Body of pancreas (tissue), 4 donors: ENCODE measurements at regions not wholly inside any gene's neighbourhood (a gene's known extent, or its start where the extent isn't known, plus 50 kb on each side); places are given as distances from the start of the nearest gene placed in this dataset.

ENCODE experiments used
- ATAC-seq: fragments of 150-250 bp; one replicate; pipeline ENCODE4 v1.9.1; 2016
- DNase-seq, 4 donors: peaks; one replicate each; pipeline ENCODE4 v3.0.0-alpha.2; 2019
- H3K27ac ChIP-seq, 4 donors: fragments of 200-600 bp; sonication (generic); 1 replicate in 3 of 4; 2 replicates in 1 of 4; pipeline versions ENCODE4 v1.5.1 to v1.6.1; 2016 to 2019; ENCODE audit warnings: mild to moderate bottlenecking in 1 of 4, mixed read lengths in 1 of 4, moderate library complexity in 1 of 4
- H3K27me3 ChIP-seq, 2 donors: fragments of 200-600 bp; sonication (generic); one replicate each; pipeline ENCODE4 v1.6.0; 2016; ENCODE audit warnings: mild to moderate bottlenecking in 1 of 2
- H3K36me3 ChIP-seq, 2 donors: fragments of 200-600 bp; sonication (generic); replicated peaks in 1 of 2; 2 replicates each; pipeline ENCODE4 v1.5.1; 2016; ENCODE audit warnings: low read depth in 2 of 2; ENCODE audit not compliant: insufficient read depth in 1 of 2
- H3K4me1 ChIP-seq: fragments of 200-600 bp; sonication (generic); one replicate; pipeline ENCODE4 v1.6.0; 2016
- H3K4me3 ChIP-seq, 2 donors: fragments of 200-600 bp; sonication (generic); 1 replicate in 1 of 2; 2 replicates in 1 of 2; pipeline ENCODE4 v1.5.1; 2016 to 2019
- H3K9me3 ChIP-seq, 3 donors: fragments of 200-600 bp; sonication (generic); 1 replicate in 2 of 3; 2 replicates in 1 of 3; pipeline ENCODE4 v1.5.1; 2016
- POLR2A ChIP-seq, 3 donors: fragments of 450-650 bp; IDR thresholded peaks; one replicate each; pipeline ENCODE4 v1.6.1; 2016; ENCODE audit warnings: antibody characterized with exemption in 3 of 3, mild to moderate bottlenecking in 2 of 3
- WGBS, 2 donors: methylation state at CpG; one replicate each; pipeline ENCODE4 v1.1.5; 2017; 5-methylcytosine and 5-hydroxymethylcytosine counted together
- intact Hi-C: fragments of 100-400 bp; cut with DNase I; formaldehyde crosslinking; loops from one replicate; pipeline ENCODE4 v1.15.1; 2023
- TF ChIP-seq, protein P1 (sequence below), 7 experiments: fragments of 450-650 bp in 4 of 7; fragments of 200-600 bp in 3 of 7; sonication (generic) in 3 of 7; IDR thresholded peaks; one replicate each; pipeline ENCODE4 v1.5.1; 2016 to 2019; ENCODE audit warnings: antibody characterized with exemption in 7 of 7

GRCh38 chr5:35416217-35416988 is 186.1 kb upstream of the PRLR start:
- H3K27me3 ChIP-seq = no peaks in the 10 kb centered on the region
- no peaks in the 10 kb centered on the region for H3K4me1 ChIP-seq
- intact Hi-C loops = no loop called here
- ATAC-seq (no peak), DNase-seq (no peak)
- H3K27ac ChIP-seq = no peak overlapping the region
- no peaks in the 10 kb centered on the region for H3K9me3 ChIP-seq
- no peaks in the 10 kb centered on the region for H3K36me3 ChIP-seq
- WGBS, 2 donors = 41 to 52% methylated on average over 6 of the region's 6 CpGs
- no peak overlapping the region for H3K4me3 ChIP-seq
- TF ChIP-seq, protein P1, sequence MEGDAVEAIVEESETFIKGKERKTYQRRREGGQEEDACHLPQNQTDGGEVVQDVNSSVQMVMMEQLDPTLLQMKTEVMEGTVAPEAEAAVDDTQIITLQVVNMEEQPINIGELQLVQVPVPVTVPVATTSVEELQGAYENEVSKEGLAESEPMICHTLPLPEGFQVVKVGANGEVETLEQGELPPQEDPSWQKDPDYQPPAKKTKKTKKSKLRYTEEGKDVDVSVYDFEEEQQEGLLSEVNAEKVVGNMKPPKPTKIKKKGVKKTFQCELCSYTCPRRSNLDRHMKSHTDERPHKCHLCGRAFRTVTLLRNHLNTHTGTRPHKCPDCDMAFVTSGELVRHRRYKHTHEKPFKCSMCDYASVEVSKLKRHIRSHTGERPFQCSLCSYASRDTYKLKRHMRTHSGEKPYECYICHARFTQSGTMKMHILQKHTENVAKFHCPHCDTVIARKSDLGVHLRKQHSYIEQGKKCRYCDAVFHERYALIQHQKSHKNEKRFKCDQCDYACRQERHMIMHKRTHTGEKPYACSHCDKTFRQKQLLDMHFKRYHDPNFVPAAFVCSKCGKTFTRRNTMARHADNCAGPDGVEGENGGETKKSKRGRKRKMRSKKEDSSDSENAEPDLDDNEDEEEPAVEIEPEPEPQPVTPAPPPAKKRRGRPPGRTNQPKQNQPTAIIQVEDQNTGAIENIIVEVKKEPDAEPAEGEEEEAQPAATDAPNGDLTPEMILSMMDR (IDR thresholded peaks at IDR 0.05) = no peak
- TF ChIP-seq POLR2A (IDR thresholded peaks at IDR 0.05) = no peak

DNA sequence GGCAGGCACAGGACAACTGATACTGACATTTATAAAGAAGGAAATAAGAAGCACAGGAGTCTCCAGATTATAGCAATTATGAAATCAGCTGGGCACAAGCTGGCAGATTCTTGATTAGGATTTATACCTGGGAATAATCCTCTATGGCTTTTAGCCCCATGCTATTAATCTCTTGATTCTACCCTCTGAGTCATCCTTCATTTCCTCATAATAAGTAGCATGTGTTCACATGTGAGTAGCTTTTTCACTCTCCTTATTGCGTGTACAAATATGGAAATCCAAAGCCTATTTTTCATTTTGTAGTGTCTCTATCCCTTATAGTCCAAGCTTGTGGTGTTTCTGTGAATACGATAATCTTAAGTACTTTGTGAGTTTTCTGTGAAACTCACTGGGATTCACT is 185.0 kb upstream of the PRLR start:
- Histone ChIP-seq H3K4me1 (no peaks in the 10 kb centered on the region), H3K4me3 (no peak overlapping the region), H3K27me3 (no peaks in the 10 kb centered on the region), H3K9me3 (no peaks in the 10 kb centered on the region), H3K27ac (no peak overlapping the region), H3K36me3 (no peaks in the 10 kb centered on the region)
- intact Hi-C loops = no loop called here
- TF ChIP-seq, protein P1 (IDR thresholded peaks at IDR 0.05) = no peak
- no peak for TF ChIP-seq POLR2A (IDR thresholded peaks at IDR 0.05)
- DNase-seq (no peak), ATAC-seq (no peak)
- WGBS, 2 donors = 94 to 97% methylated on average over 2 of the region's 2 CpGs

- H3K27ac ChIP-seq = no peak overlapping the region
- DNase-seq = no peak
- ATAC-seq = no peak
- no peak for TF ChIP-seq POLR2A (IDR thresholded peaks at IDR 0.05)
- TF ChIP-seq, protein P1 (IDR thresholded peaks at IDR 0.05) = no peak
- intact Hi-C loops = no loop called here
- 61 to 71% methylated on average over 1 of the region's 1 CpG for WGBS, 2 donors
- H3K27me3 ChIP-seq = no peaks in the 10 kb centered on the region
- H3K4me3 ChIP-seq = no peak overlapping the region
- H3K9me3 ChIP-seq = no peaks in the 10 kb centered on the region
- no peaks in the 10 kb centered on the region for H3K4me1 ChIP-seq
- H3K36me3 ChIP-seq = no peaks in the 10 kb centered on the region
Observed at GRCh38 chr5:35409361-35409760, 179.1 kb upstream of the PRLR start.

- Histone ChIP-seq H3K27me3 (no peaks in the 10 kb centered on the region), H3K4me3 (no peak overlapping the region), H3K4me1 (no peaks in the 10 kb centered on the region), H3K36me3 (no peaks in the 10 kb centered on the region), H3K9me3 (no peaks in the 10 kb centered on the region), H3K27ac (no peak overlapping the region)
- 73 to 75% methylated on average over 2 of the region's 2 CpGs for WGBS, 2 donors
- TF ChIP-seq POLR2A (IDR thresholded peaks at IDR 0.05) = no peak
- TF ChIP-seq, protein P1 (IDR thresholded peaks at IDR 0.05) = no peak
- no peak for ATAC-seq
- intact Hi-C loops = no loop called here
- DNase-seq = no peak
Observed at GRCh38 chr5:35408146-35408545, 177.9 kb upstream of the PRLR start.

- H3K27me3 ChIP-seq = no peaks in the 10 kb centered on the region
- TF ChIP-seq, protein P1 (IDR thresholded peaks at IDR 0.05) = no peak
- no peak for TF ChIP-seq POLR2A (IDR thresholded peaks at IDR 0.05)
- H3K9me3 ChIP-seq = no peaks in the 10 kb centered on the region
Observed at GRCh38 chr5:35407697-35408096, 177.4 kb upstream of the PRLR start.

More at GRCh38 chr5:35407697-35408096, 177.4 kb upstream of the PRLR start:
- Histone ChIP-seq H3K27ac (no peak overlapping the region), H3K36me3 (no peaks in the 10 kb centered on the region), H3K4me1 (no peaks in the 10 kb centered on the region), H3K4me3 (no peak overlapping the region)
- no peak for DNase-seq
- no peak for ATAC-seq
- intact Hi-C loops = no loop called here
